Choroid plexus epithelial cell (primary cell): ENCODE measurements at regions not wholly inside any gene's neighbourhood (a gene's known extent, or its start where the extent isn't known, plus 50 kb on each side); places are given as distances from the start of the nearest gene placed in this dataset.

Source experiments
- DNase-seq: peaks from one replicate; pipeline ENCODE4 v3.0.0-alpha.2; 2010; ENCODE audit warnings: low read depth
- H3K4me3 ChIP-seq: 2 replicates; pipeline ENCODE4 v1.5.1; 2011; ENCODE audit warnings: low read depth, mild to moderate bottlenecking, control low read depth, low read length, moderate library complexity
- TF ChIP-seq, protein P1 (sequence below): conservative IDR thresholded peaks from 2 replicates; pipeline ENCODE4 v1.5.1; 2011; ENCODE audit warnings: low read depth, mild to moderate bottlenecking, control low read depth, inconsistent platforms, low read length, moderate library complexity

DNA sequence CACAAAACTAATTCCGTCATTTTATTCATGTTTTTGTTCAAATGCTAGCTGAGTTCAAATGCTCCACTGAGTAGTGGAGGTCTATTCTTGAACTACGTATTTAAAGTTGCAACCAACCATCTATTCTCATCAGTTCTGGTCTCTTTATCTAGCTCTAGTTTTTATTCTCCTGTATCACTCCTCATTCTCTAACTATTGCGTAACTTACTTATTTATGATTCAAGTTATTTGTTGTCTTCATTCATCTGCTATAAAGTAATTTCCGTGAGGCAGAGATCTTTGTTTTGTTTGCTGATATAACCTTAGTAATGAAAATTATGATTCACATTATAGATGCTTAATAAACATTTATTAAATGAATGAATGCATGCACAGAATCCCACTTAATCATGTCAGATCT, 221.6 kb upstream of the ASCC3 start:
- DNase-seq = no peak
- no peak overlapping the region for H3K4me3 ChIP-seq
- TF ChIP-seq, protein P1, sequence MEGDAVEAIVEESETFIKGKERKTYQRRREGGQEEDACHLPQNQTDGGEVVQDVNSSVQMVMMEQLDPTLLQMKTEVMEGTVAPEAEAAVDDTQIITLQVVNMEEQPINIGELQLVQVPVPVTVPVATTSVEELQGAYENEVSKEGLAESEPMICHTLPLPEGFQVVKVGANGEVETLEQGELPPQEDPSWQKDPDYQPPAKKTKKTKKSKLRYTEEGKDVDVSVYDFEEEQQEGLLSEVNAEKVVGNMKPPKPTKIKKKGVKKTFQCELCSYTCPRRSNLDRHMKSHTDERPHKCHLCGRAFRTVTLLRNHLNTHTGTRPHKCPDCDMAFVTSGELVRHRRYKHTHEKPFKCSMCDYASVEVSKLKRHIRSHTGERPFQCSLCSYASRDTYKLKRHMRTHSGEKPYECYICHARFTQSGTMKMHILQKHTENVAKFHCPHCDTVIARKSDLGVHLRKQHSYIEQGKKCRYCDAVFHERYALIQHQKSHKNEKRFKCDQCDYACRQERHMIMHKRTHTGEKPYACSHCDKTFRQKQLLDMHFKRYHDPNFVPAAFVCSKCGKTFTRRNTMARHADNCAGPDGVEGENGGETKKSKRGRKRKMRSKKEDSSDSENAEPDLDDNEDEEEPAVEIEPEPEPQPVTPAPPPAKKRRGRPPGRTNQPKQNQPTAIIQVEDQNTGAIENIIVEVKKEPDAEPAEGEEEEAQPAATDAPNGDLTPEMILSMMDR = no peak

DNA sequence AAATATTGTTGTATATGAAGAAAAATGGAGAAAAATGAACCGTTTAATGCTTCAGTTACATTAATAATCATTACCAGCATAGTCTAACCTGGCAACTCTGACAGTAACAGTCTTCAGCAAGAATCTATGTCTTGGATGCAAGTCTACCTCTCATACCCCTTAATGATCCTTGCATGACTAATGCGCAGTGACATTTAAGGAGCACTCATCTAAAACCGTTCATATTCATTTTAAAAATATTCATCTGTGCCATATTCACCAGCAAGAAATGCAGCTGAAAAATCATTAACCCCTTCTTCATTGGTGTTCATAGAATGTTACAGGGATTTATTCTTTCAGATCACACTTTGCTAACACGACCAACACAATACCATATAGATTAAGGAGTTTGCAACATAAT, 227.2 kb upstream of the ASCC3 start:
- H3K4me3 ChIP-seq = no peak overlapping the region
- DNase-seq = no peak
- TF ChIP-seq, protein P1 = no peak

DNA sequence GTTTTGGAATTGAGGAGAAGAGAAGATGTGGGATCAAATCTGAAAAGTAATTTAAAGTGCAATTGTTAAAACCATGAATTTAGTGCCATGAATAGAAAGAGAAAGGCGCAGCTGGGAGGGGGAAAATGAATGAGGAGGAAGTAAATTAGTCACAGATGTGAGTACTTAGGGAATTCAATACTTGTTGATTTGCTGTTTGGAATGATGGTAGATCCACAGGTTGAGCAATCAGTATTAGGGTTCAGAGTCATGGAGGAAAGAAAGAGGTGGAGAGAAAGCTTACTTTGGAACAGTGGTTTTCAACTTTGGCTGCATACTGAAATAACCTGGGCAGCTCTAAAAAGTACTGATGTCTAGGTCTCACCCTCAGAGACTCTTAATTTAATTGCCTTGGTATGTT, 229.7 kb upstream of the ASCC3 start:
- DNase-seq = peak; percentile 11
- H3K4me3 ChIP-seq = no peak overlapping the region
- TF ChIP-seq, protein P1 = no peak

DNA sequence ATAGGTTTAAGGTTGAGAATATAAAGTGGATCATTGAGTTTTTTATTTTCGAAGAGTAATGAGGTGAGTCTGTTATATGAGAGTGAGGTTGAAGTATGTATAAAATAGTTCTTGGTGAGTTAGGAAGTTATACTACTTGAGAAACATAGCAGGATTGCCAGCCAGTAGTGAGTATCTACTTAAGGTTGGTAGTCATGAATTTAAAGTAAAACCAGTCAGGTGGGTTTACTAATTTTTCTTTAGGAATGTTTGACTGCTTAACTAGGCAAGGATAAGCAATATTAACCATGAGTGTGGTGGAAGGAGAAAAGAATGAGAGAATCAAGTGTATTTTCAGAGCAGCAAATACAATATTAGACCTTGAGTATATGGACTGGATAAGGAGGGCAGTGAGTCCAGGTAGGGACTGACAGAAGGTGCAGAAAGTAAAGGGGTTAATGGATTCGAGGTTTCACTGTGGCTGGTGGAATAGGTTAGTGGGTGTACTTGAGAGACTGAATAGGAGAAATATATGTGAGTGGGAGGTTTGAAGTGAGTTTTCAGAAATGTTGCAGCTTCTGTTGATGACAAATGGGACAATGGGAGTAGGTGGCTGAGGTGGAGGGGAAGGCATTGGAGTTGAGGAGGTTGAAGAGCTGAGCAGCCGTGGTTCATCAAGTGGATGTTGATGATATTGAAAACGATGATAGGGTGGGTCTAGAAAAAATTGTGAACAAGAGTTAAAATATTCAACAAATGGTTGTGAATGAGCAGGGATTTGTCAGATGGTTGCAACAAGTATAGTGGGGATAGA, 232.5 kb upstream of the ASCC3 start:
- H3K4me3 ChIP-seq = no peak overlapping the region
- TF ChIP-seq, protein P1 = no peak
- DNase-seq = no peak

DNA sequence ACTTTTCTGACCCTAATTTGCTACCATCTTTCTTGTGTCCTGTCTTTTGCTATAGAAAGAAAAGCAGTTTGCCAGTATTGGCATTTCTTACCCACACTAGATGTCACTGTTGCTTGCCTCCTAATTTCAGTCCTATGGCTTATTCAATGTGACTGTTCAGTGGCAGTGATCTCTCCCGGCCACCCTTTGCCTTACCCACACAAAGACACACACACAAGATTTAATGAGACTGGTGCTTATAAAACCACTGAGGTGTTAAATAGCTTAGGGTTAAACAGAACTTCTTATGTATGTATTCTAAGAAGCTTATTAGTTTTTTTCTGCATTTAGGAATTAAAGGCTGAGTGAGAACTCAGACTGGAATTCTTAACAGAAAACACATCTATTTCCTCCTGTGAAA, 233.6 kb upstream of the ASCC3 start:
- no peak overlapping the region for H3K4me3 ChIP-seq
- TF ChIP-seq, protein P1 = peak; percentile 68
- peak; percentile 62 for DNase-seq

DNA sequence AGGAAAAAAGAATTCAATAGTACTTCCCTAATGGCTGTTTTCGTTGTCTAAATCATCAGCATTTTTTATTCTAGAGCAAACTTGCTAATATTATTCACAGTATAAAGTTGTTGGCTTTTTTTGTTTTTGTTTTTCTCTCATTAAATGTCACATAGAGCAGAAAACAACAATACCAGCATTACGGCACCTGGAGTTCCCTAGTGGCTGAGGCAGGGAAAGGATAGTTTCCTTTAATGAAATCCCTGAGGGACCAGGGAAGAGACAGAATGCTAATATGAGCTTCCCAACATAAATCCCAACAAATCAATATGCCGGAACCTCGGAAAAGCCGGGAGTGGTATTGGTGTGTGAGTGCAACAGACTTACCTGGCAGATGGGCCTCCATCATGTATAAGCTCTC, 235.2 kb upstream of the ASCC3 start:
- H3K4me3 ChIP-seq = no peak overlapping the region
- no peak for DNase-seq
- TF ChIP-seq, protein P1 = no peak

DNA sequence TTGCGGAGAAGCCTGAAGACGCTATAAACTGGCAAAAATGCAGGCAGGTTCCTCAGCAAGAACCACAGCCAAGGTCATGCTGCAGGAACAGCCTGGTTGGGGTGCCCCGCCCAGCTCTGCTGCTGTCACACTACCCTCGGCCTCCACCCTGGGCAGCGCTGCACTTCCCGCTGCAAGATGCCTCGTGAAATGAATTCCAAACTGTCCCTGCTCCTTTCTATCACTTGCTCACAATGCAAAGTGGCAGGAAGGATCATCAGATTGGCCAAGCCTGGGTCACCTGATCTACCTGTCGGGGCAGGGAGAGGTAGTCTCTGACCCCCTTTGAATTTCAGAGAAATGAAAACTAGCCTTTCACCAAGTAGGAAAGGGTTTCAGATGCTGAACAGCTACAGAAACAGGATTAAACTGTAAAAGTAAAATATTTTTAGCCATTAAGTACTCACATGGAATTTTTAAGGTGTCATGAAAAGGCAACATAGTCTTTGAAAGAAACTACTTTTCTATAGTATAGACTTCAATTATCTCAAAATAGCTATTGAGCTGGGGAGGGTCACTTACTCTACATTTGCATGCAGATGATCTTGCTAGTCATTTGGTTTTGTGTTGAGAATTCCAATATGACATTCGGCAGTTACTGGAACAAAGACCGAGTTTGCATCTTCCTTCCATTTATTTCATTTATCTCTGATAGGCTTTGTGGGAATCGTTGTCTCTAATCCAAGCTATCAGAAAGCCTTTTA, 236.4 kb upstream of the ASCC3 start:
- no peak for DNase-seq
- no peak overlapping the region for H3K4me3 ChIP-seq
- TF ChIP-seq, protein P1 = no peak
